ENCODE measurements at regions not wholly inside any gene's neighbourhood (a gene's known extent, or its start where the extent isn't known, plus 50 kb on each side); places are given as distances from the start of the nearest gene placed in this dataset.

GRCh38 chr1:212190169-212190568 is 95.0 kb upstream of the PPP2R5A start:
- TF ChIP-seq POLR2A (IDR thresholded peaks at IDR 0.05) (no peak), EP300 (IDR thresholded peaks at IDR 0.05) (no peak), POLR2AphosphoS5 (IDR thresholded peaks at IDR 0.05) (no peak), CTCF (IDR thresholded peaks at IDR 0.05) (no peak)
- Histone ChIP-seq H3K4me1 (peaks cover 12% of the 10 kb centered on the region), H3K9me3 (no peaks in the 10 kb centered on the region), H3K36me3 (no peaks in the 10 kb centered on the region), H3K27ac (no peak overlapping the region), H3K4me3 (no peak overlapping the region), H3K27me3 (no peaks in the 10 kb centered on the region)
- DNase-seq (ENCODE audit: low spot score in 2 of 2), result no peak
- 78% methylated on average over 14 of the region's 17 CpGs for WGBS

GRCh38 chr1:212192261-212192998 is 92.8 kb upstream of the PPP2R5A start:
- no peaks in the 10 kb centered on the region for H3K36me3 ChIP-seq
- DNase-seq (ENCODE audit: low spot score in 2 of 2), result no peak
- peaks cover 12% of the 10 kb centered on the region for H3K4me1 ChIP-seq
- TF ChIP-seq POLR2A (IDR thresholded peaks at IDR 0.05), result no peak
- no peak overlapping the region for H3K4me3 ChIP-seq
- 64% methylated on average over 2 of the region's 2 CpGs for WGBS
- no peaks in the 10 kb centered on the region for H3K27me3 ChIP-seq
- no peak overlapping the region for H3K27ac ChIP-seq
- no peaks in the 10 kb centered on the region for H3K9me3 ChIP-seq

GRCh38 chr1:212196355-212196754 is 88.9 kb upstream of the PPP2R5A start:
- no peaks in the 10 kb centered on the region for H3K27me3 ChIP-seq
- no peak for DNase-seq (ENCODE audit: low spot score in 2 of 2)
- H3K4me1 ChIP-seq, result no peaks in the 10 kb centered on the region
- no peak overlapping the region for H3K4me3 ChIP-seq
- H3K36me3 ChIP-seq, result no peaks in the 10 kb centered on the region
- H3K9me3 ChIP-seq, result no peaks in the 10 kb centered on the region
- no peak overlapping the region for H3K27ac ChIP-seq
- no peak for TF ChIP-seq POLR2AphosphoS5 (IDR thresholded peaks at IDR 0.05)
- TF ChIP-seq EP300 (IDR thresholded peaks at IDR 0.05), result no peak
- no peak for TF ChIP-seq POLR2A (IDR thresholded peaks at IDR 0.05)
- no peak for TF ChIP-seq CTCF (IDR thresholded peaks at IDR 0.05)
- 96% methylated on average over 3 of the region's 3 CpGs for WGBS

- no peaks in the 10 kb centered on the region for H3K27me3 ChIP-seq
- peaks cover 6% of the 10 kb centered on the region for H3K4me1 ChIP-seq
- WGBS, result 76% methylated on average over 3 of the region's 3 CpGs
- H3K36me3 ChIP-seq, result no peaks in the 10 kb centered on the region
- DNase-seq (ENCODE audit: low spot score in 2 of 2), result no peak
- TF ChIP-seq POLR2A (IDR thresholded peaks at IDR 0.05), result no peak
- TF ChIP-seq EP300 (IDR thresholded peaks at IDR 0.05), result no peak
- TF ChIP-seq CTCF (IDR thresholded peaks at IDR 0.05), result no peak
- no peak for TF ChIP-seq POLR2AphosphoS5 (IDR thresholded peaks at IDR 0.05)
- H3K4me3 ChIP-seq, result no peak overlapping the region
- no peaks in the 10 kb centered on the region for H3K9me3 ChIP-seq
- no peak overlapping the region for H3K27ac ChIP-seq
Observed at GRCh38 chr1:212201461-212201860, 83.7 kb upstream of the PPP2R5A start.

- TF ChIP-seq POLR2A (IDR thresholded peaks at IDR 0.05) (no peak), CTCF (IDR thresholded peaks at IDR 0.05) (no peak), EP300 (IDR thresholded peaks at IDR 0.05) (no peak), POLR2AphosphoS5 (IDR thresholded peaks at IDR 0.05) (no peak)
Observed at GRCh38 chr1:212203630-212204029, 81.6 kb upstream of the PPP2R5A start.

GRCh38 chr1:212205006-212205405 is 80.2 kb upstream of the PPP2R5A start:
- no peak for DNase-seq (ENCODE audit: low spot score in 2 of 2)
- no peaks in the 10 kb centered on the region for H3K9me3 ChIP-seq
- H3K36me3 ChIP-seq, result no peaks in the 10 kb centered on the region
- 97% methylated on average over 1 of the region's 1 CpG for WGBS
- peaks cover 6% of the 10 kb centered on the region for H3K4me1 ChIP-seq
- H3K27me3 ChIP-seq, result no peaks in the 10 kb centered on the region
- TF ChIP-seq CTCF (IDR thresholded peaks at IDR 0.05), result no peak
- no peak for TF ChIP-seq EP300 (IDR thresholded peaks at IDR 0.05)
- no peak for TF ChIP-seq POLR2A (IDR thresholded peaks at IDR 0.05)
- no peak for TF ChIP-seq POLR2AphosphoS5 (IDR thresholded peaks at IDR 0.05)
- H3K4me3 ChIP-seq, result no peak overlapping the region
- no peak overlapping the region for H3K27ac ChIP-seq

More at GRCh38 chr1:212203630-212204029, 81.6 kb upstream of the PPP2R5A start:
- Histone ChIP-seq H3K4me3 (no peak overlapping the region), H3K4me1 (peaks cover 6% of the 10 kb centered on the region), H3K36me3 (no peaks in the 10 kb centered on the region), H3K27me3 (no peaks in the 10 kb centered on the region), H3K9me3 (no peaks in the 10 kb centered on the region), H3K27ac (no peak overlapping the region)
- no peak for DNase-seq (ENCODE audit: low spot score in 2 of 2)
- WGBS, result 74% methylated on average over 3 of the region's 3 CpGs
